GM18517 (cell line): ENCODE measurements at regions not wholly inside any gene's neighbourhood (a gene's known extent, or its start where the extent isn't known, plus 50 kb on each side); places are given as distances from the start of the nearest gene placed in this dataset.

Experiments
- ATAC-seq: cut with Tn5 transposase; IDR thresholded peaks from one replicate; pipeline ENCODE4 v1.9.1; 2021; ENCODE audit warnings: mild to moderate bottlenecking, moderate library complexity; ENCODE audit not compliant: unreplicated experiment

GRCh38 chr3:111471831-111472230 lies 70.2 kb upstream of the CD96 start:
- ATAC-seq, result no peak

- no peak for ATAC-seq
These were observed 69.4 kb upstream of the CD96 start for GRCh38 chr3:111472556-111472955.

- ATAC-seq, result no peak
These were observed 68.4 kb upstream of the CD96 start for GRCh38 chr3:111473550-111473949.

DNA sequence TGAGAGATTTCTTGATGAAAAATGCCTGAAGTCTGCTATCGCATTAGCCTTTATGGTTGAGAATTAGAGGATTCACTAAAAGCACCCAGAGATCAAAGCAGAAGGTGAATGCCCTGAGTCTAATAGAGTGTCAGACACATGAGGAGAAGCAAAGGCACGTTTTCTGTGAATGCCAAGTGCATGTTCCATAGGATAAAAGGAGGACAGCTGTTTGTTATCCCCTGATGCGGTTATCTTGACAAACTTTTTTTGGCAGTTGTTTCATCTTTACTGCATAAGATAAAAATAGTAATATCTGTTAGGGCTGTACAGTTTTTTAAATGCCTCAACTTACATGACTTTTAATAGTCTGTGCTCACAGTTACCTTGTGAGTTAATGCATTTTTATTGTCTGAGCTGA lies 65.3 kb upstream of the CD96 start:
- no peak for ATAC-seq

DNA sequence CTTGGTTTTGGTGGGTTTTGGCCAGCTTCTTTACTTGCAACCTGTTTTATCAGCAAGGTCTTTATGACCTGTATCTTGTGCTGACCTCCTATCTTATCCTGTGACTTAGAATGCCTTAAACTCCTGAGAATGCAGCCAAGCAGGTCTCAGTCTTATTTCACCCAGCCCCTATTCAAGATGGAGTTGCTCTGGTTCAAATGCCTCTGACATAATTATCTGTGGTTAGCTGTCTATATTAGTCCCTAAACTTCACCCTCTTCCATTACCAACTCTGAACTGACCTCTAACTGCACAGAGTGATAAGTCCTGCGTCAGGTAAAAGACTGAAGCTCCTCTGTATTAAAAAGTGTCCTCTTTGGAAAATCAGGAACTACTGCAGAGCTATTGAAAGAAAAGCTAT lies 61.9 kb upstream of the CD96 start:
- ATAC-seq, result no peak

DNA sequence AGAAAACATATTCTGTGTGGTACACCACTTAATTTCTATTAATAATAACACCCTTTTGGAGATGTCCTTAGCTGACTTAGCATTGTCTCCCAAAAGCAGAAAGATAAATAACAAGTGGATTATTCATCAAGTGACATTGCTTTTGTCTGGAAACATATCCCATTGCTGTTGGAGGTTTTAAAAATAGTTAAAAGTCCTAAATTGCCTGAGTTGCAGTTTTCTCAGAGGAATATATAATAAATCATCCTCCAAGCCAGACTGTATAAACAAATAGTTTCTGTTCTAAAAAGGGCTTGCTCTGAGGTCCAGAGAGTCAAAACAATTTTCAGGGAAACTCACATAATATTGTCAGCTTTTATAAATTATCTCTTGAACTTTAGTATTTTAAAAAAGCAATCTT lies 60.4 kb upstream of the CD96 start:
- ATAC-seq, result no peak

DNA sequence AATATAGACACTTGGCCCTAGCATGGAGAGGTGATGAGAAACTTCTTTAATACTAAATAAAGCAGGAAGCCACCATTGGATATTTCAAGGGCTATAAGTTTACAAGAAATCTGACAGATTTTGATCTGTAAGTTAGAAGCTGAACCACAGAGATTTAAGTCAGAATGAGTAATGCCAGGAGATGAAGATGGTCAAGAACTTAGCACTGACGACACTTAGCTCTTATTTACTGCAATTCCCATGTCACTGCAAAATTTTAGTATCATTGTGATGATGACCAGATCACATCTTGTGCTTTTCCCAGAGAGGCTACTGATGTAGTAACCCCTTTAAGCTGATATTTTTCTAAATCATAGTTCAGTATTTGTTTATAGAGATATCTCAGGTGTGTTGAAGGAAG lies 59.4 kb upstream of the CD96 start:
- ATAC-seq, result no peak

- ATAC-seq, result no peak
These were observed 56.9 kb upstream of the CD96 start for GRCh38 chr3:111485086-111485485.
